Esophagus squamous epithelium (tissue), 5 donors: ENCODE measurements at regions not wholly inside any gene's neighbourhood (a gene's known extent, or its start where the extent isn't known, plus 50 kb on each side); places are given as distances from the start of the nearest gene placed in this dataset.

ENCODE experiments used
- DNase-seq: peaks from one replicate; lab custom pipeline; 2025; lab: John Stamatoyannopoulos, UW
- H3K27ac ChIP-seq, 4 donors: fragments of 200-600 bp; sonication (generic); one replicate each; pipeline ENCODE4 v1.5.1; 2016 to 2019; ENCODE audit warnings: mild to moderate bottlenecking in 1 of 4
- H3K27me3 ChIP-seq, 4 donors: fragments of 200-600 bp; sonication (generic); 1 replicate in 3 of 4; 2 replicates in 1 of 4; pipeline versions ENCODE4 v1.5.1 to v1.6.0; 2017 to 2021; ENCODE audit warnings: antibody characterized with exemption in 1 of 4
- H3K36me3 ChIP-seq, 3 donors: fragments of 200-600 bp; sonication (generic); one replicate each; pipeline ENCODE4 v1.5.1; 2016 to 2019
- H3K4me1 ChIP-seq, 3 donors: fragments of 200-600 bp; sonication (generic); one replicate each; pipeline ENCODE4 v1.5.1; 2017 to 2019
- H3K4me3 ChIP-seq, 4 donors: fragments of 200-600 bp; sonication (generic); 1 replicate in 3 of 4; 2 replicates in 1 of 4; pipeline ENCODE4 v1.5.1; 2016 to 2019; ENCODE audit warnings: mild to moderate bottlenecking in 2 of 4, moderate library complexity in 1 of 4
- H3K9me3 ChIP-seq, 3 donors: fragments of 200-600 bp; sonication (generic); one replicate each; pipeline ENCODE4 v1.5.1; 2016 to 2019
- CTCF ChIP-seq, 6 experiments: fragments of 450-650 bp in 4 of 6; fragments of 200-600 bp in 2 of 6; sonication (generic) in 2 of 6; IDR thresholded peaks; one replicate each; pipeline ENCODE4 v1.5.1; 2016 to 2019; ENCODE audit warnings: antibody characterized with exemption in 6 of 6, mild to moderate bottlenecking in 4 of 6, moderate library complexity in 4 of 6
- POLR2A ChIP-seq, 4 donors: fragments of 450-650 bp; IDR thresholded peaks; one replicate each; pipeline ENCODE4 v1.6.1; 2017; ENCODE audit warnings: antibody characterized with exemption in 4 of 4, mild to moderate bottlenecking in 4 of 4, moderate library complexity in 3 of 4
- WGBS, 2 donors: methylation state at CpG; one replicate each; pipeline ENCODE4 v1.1.5; 2018; 5-methylcytosine and 5-hydroxymethylcytosine counted together
- intact Hi-C: fragments of 100-400 bp; cut with DNase I; formaldehyde crosslinking; loops from one replicate; pipeline ENCODE4 v1.15.0; 2022
- donor health status: DM: yes; HTN: yes; CAD: no.

GRCh38 chr3:168436245-168436724 is 340.6 kb upstream of the GOLIM4 start:
- intact Hi-C loops, result no loop called here
- H3K9me3 ChIP-seq, result no peaks in the 10 kb centered on the region
- no peaks in the 10 kb centered on the region for H3K27me3 ChIP-seq
- TF ChIP-seq CTCF (IDR thresholded peaks at IDR 0.05) (no peak), POLR2A (IDR thresholded peaks at IDR 0.05) (no peak)
- no peak for DNase-seq
- H3K4me1 ChIP-seq, result no peaks in the 10 kb centered on the region
- WGBS, 2 donors, result 60 to 75% methylated on average over 1 of the region's 1 CpG
- H3K36me3 ChIP-seq, result no peaks in the 10 kb centered on the region
- H3K27ac ChIP-seq, result no peak overlapping the region
- H3K4me3 ChIP-seq, result no peak overlapping the region

- no peak for DNase-seq
- no peak overlapping the region for H3K4me3 ChIP-seq
- TF ChIP-seq POLR2A (IDR thresholded peaks at IDR 0.05) (no peak), CTCF (IDR thresholded peaks at IDR 0.05) (no peak)
- H3K27me3 ChIP-seq, result no peaks in the 10 kb centered on the region
- no peaks in the 10 kb centered on the region for H3K9me3 ChIP-seq
- H3K27ac ChIP-seq, result no peak overlapping the region
- no peaks in the 10 kb centered on the region for H3K36me3 ChIP-seq
- intact Hi-C loops, result no loop called here
- 63 to 73% methylated on average over 2 of the region's 2 CpGs for WGBS, 2 donors
- no peaks in the 10 kb centered on the region for H3K4me1 ChIP-seq
Observed at GRCh38 chr3:168431491-168431890, 335.8 kb upstream of the GOLIM4 start.

DNA sequence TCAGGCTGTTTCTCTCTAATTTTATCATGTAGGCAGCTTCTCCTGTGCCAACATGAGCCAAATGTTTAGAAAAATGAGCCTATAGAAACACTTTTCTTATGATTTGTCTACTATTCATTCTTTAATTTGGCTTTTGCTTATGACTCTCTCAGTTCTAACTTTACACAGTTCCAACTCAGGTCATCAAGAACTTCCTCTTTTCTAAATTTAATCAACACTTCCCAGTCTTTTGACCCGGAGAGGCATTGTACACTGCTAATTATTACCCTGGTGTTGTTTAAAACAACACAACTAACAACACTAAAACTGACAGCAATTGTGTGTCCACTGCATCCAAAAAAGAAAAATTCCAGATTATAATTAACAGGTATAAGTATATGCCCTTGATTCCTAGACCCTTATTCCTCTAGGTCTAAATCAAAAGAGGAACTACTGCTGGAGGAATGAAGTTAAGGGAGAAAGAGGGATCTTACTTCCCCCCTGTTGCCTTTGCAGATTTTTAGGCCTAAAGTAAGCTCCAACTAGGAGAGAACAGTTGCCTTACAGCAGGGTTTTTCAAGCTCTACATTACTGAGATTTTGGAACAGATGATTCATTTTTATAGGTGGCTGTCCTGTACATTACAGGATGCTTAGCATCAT is 332.2 kb upstream of the GOLIM4 start:
- Histone ChIP-seq H3K36me3 (no peaks in the 10 kb centered on the region), H3K9me3 (no peaks in the 10 kb centered on the region), H3K4me1 (no peaks in the 10 kb centered on the region), H3K4me3 (no peak overlapping the region), H3K27ac (no peak overlapping the region), H3K27me3 (no peaks in the 10 kb centered on the region)
- no peak for DNase-seq
- 10 to 14% methylated on average over 1 of the region's 1 CpG for WGBS, 2 donors
- TF ChIP-seq POLR2A (IDR thresholded peaks at IDR 0.05) (no peak), CTCF (IDR thresholded peaks at IDR 0.05) (no peak)
- intact Hi-C loops, result no loop called here

- Histone ChIP-seq H3K27me3 (no peaks in the 10 kb centered on the region), H3K36me3 (no peaks in the 10 kb centered on the region), H3K9me3 (no peaks in the 10 kb centered on the region), H3K4me3 (no peak overlapping the region), H3K27ac (no peak overlapping the region), H3K4me1 (no peaks in the 10 kb centered on the region)
- TF ChIP-seq POLR2A (IDR thresholded peaks at IDR 0.05) (no peak), CTCF (IDR thresholded peaks at IDR 0.05) (no peak)
- intact Hi-C loops, result no loop called here
- no peak for DNase-seq
- WGBS, 2 donors, result 80 to 95% methylated on average over 2 of the region's 2 CpGs
Observed at GRCh38 chr3:168427156-168427555, 331.4 kb upstream of the GOLIM4 start.

DNA sequence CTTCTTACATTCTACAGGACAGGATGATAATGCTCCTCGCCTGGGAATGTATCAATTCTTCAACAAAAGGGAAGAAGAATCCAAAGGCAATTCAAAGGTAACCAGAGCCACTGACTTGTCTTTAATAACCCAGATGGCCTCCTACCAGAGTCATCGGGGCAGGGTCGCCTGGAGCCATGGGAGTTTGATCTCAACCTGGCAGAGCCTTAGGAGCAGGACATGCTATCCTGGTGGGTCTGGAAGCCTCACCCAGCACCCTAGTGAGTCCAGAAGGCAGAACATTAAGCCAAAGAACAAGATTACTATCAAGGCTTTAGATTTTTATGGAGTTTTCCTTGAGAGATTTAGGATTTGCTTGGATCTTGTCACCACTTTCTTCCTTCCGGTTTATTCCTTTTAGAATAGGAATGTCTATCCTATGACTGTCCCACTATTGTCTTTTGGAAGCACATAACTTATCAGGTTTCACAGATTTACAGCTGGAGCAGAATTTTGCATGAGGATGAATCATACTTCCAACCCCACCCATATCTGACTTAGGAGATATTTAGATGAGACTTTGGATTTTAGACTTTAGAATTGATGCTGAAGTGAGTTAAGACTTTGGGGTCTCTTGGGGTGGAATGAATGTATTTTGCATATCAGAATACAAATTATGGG is 330.3 kb upstream of the GOLIM4 start:
- WGBS, 2 donors, result 72 to 75% methylated on average over 4 of the region's 4 CpGs
- Histone ChIP-seq H3K9me3 (no peaks in the 10 kb centered on the region), H3K4me1 (no peaks in the 10 kb centered on the region), H3K27ac (no peak overlapping the region), H3K36me3 (no peaks in the 10 kb centered on the region), H3K27me3 (no peaks in the 10 kb centered on the region), H3K4me3 (no peak overlapping the region)
- no peak for DNase-seq
- TF ChIP-seq POLR2A (IDR thresholded peaks at IDR 0.05) (no peak), CTCF (IDR thresholded peaks at IDR 0.05) (no peak)
- intact Hi-C loops, result no loop called here
